ENCODE measurements at regions not wholly inside any gene's neighbourhood (a gene's known extent, or its start where the extent isn't known, plus 50 kb on each side); places are given as distances from the start of the nearest gene placed in this dataset.
"Not testable (repeated sequence)": the region's sequence is repeated elsewhere in the genome, so short reads cannot be mapped to it uniquely, and the experiment has no call there.

DNA sequence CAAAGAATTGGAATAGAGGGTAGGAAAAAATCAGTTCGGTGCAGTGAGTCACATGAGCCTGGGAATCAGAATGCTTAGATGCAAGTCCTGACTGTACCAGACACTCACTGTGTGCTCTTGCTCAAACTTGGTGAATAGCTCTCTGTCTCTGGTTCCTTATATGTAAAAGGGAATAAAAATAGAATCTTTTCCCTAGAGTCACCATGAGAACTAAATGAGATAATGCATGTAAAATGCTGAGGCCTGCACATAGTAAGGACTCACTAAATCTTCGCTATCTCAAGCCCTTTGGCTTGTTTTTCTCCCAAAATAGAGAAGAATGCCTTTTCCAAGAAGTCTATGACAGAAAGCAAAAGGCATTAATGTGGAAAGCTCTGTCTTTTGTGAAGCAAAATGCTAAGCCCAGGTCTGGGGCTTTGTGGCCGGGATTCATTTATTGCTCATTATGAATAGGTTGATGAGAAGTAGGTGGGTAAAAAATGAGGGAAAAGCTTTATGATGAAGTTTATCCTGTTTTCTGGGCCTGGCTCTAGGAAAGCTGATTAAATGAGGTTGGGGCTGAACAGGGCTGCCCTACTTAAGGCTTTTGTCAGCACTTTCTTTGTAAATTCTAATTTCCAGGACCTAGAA is 483.3 kb downstream of the DMAC1 start:
- Histone ChIP-seq H3K4me3 (ENCODE audit: low read depth in 1 of 2, low read length in 2 of 2) (no peak overlapping the region), H3K4me1 (ENCODE audit: control insufficient read depth in 2 of 2, insufficient read depth in 2 of 2, low read length in 1 of 2) (no peaks in the 10 kb centered on the region), H3K27ac (ENCODE audit: low read depth in 2 of 2, low read length in 1 of 2) (no peak overlapping the region), H3K9me3 (ENCODE audit: control insufficient read depth in 2 of 2, insufficient read depth in 1 of 2, low read depth in 1 of 2, low read length in 1 of 2) (peaks cover 2 to 5% of the 10 kb centered on the region in 2 donors), H3K36me3 (ENCODE audit: control insufficient read depth in 2 of 2, insufficient read depth in 2 of 2, low read length in 1 of 2) (no peaks in the 10 kb centered on the region), H3K27me3 (ENCODE audit: control insufficient read depth in 1 of 2, insufficient read depth in 2 of 2, low read length in 2 of 2) (no peaks in the 10 kb centered on the region)
- WGBS, 2 donors = 74 to 85% methylated on average over 3 of the region's 3 CpGs

DNA sequence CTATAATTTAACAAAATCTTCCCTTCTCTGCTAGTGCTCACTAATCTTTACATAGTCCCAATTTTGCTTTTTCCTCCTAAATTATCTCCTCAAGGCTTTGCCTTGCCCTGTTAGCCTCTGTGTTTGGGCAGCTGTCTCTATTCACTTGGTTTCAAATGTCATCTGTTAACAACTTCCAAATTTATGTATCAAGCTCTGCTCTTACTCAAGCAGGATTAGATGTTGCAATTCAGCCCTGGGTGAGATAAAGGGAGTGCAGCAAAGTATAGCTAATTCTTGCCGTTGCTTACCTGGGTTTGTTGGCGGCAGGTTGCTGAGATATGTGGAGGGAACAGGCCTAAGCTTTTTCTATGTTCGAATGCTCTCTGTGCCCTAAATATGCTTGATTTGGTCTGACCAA is 483.8 kb downstream of the DMAC1 start:
- H3K27me3 ChIP-seq (ENCODE audit: control insufficient read depth in 1 of 2, insufficient read depth in 2 of 2, low read length in 2 of 2) = no peaks in the 10 kb centered on the region
- H3K9me3 ChIP-seq (ENCODE audit: control insufficient read depth in 2 of 2, insufficient read depth in 1 of 2, low read depth in 1 of 2, low read length in 1 of 2) = peaks cover 2 to 5% of the 10 kb centered on the region in 2 donors
- no peaks in the 10 kb centered on the region for H3K4me1 ChIP-seq (ENCODE audit: control insufficient read depth in 2 of 2, insufficient read depth in 2 of 2, low read length in 1 of 2)
- WGBS, 2 donors = 69 to 77% methylated on average over 3 of the region's 3 CpGs
- no peak overlapping the region for H3K4me3 ChIP-seq (ENCODE audit: low read depth in 1 of 2, low read length in 2 of 2)
- H3K36me3 ChIP-seq (ENCODE audit: control insufficient read depth in 2 of 2, insufficient read depth in 2 of 2, low read length in 1 of 2) = no peaks in the 10 kb centered on the region
- H3K27ac ChIP-seq (ENCODE audit: low read depth in 2 of 2, low read length in 1 of 2) = no peak overlapping the region

DNA sequence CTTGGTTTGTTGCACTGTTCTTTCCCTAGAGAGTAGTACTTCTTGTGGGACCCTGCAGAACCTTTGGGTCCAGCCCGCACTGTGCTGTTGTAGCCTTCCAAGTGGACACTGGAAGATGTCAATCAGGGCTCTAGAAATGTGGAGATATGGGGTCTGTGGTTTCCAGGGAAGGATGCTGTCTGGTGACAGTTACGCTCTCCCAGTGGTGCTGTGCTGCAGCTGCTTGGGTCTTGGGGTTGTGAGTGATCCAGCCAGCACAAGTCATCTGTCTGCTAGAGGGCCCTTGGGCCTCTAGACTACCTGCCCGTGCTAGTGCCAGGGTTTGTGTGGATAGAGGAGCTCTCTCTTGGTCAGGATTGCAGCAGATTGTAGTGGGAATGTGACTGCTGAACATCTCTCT is 484.5 kb downstream of the DMAC1 start:
- 76 to 86% methylated on average over 3 of the region's 3 CpGs for WGBS, 2 donors

DNA sequence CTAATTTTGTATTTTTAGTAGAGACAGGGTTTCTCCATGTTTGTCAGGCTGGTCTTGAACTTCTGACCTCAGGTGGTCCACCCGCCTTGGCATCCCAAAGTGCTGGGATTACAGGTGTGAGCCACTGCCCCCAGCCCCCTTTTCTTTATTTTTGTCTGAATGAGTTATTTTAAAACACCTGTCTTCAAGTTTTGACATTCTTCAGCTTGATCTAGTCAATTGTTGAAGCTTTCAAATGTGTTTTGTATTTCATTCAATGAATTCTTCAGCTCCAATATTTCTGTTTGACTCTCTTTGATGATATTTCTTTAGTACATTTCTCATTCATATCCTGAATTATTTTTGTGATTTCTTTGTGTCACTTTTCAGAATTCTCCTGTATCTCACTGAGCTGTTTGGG is 486.2 kb downstream of the DMAC1 start:
- Histone ChIP-seq H3K36me3 (ENCODE audit: control insufficient read depth in 2 of 2, insufficient read depth in 2 of 2, low read length in 1 of 2) (no peaks in the 10 kb centered on the region), H3K27ac (ENCODE audit: low read depth in 2 of 2, low read length in 1 of 2) (no peak overlapping the region), H3K27me3 (ENCODE audit: control insufficient read depth in 1 of 2, insufficient read depth in 2 of 2, low read length in 2 of 2) (no peaks in the 10 kb centered on the region), H3K4me3 (ENCODE audit: low read depth in 1 of 2, low read length in 2 of 2) (no peak overlapping the region), H3K9me3 (ENCODE audit: control insufficient read depth in 2 of 2, insufficient read depth in 1 of 2, low read depth in 1 of 2, low read length in 1 of 2) (peaks cover 2 to 5% of the 10 kb centered on the region in 2 donors), H3K4me1 (ENCODE audit: control insufficient read depth in 2 of 2, insufficient read depth in 2 of 2, low read length in 1 of 2) (no peaks in the 10 kb centered on the region)
- WGBS, 2 donors = 84 to 94% methylated on average over 1 of the region's 1 CpG

More for the DNA sequence above, 484.5 kb downstream of the DMAC1 start:
- Histone ChIP-seq H3K27ac (ENCODE audit: low read depth in 2 of 2, low read length in 1 of 2) (no peak overlapping the region), H3K4me3 (ENCODE audit: low read depth in 1 of 2, low read length in 2 of 2) (no peak overlapping the region), H3K36me3 (ENCODE audit: control insufficient read depth in 2 of 2, insufficient read depth in 2 of 2, low read length in 1 of 2) (no peaks in the 10 kb centered on the region), H3K27me3 (ENCODE audit: control insufficient read depth in 1 of 2, insufficient read depth in 2 of 2, low read length in 2 of 2) (no peaks in the 10 kb centered on the region), H3K9me3 (ENCODE audit: control insufficient read depth in 2 of 2, insufficient read depth in 1 of 2, low read depth in 1 of 2, low read length in 1 of 2) (peaks cover 2 to 5% of the 10 kb centered on the region in 2 donors), H3K4me1 (ENCODE audit: control insufficient read depth in 2 of 2, insufficient read depth in 2 of 2, low read length in 1 of 2) (no peaks in the 10 kb centered on the region)

GRCh38 chr9:7309051-7309450 is 490.5 kb downstream of the DMAC1 start:
- 83 to 87% methylated on average over 7 of the region's 7 CpGs for WGBS, 2 donors
- H3K4me3 ChIP-seq (ENCODE audit: low read depth in 1 of 2, low read length in 2 of 2); H3K9me3 ChIP-seq (ENCODE audit: control insufficient read depth in 2 of 2, insufficient read depth in 1 of 2, low read depth in 1 of 2, low read length in 1 of 2); H3K27me3 ChIP-seq (ENCODE audit: control insufficient read depth in 1 of 2, insufficient read depth in 2 of 2, low read length in 2 of 2); H3K36me3 ChIP-seq (ENCODE audit: control insufficient read depth in 2 of 2, insufficient read depth in 2 of 2, low read length in 1 of 2); H3K4me1 ChIP-seq (ENCODE audit: control insufficient read depth in 2 of 2, insufficient read depth in 2 of 2, low read length in 1 of 2); H3K27ac ChIP-seq (ENCODE audit: low read depth in 2 of 2, low read length in 1 of 2): not testable (repeated sequence)

DNA sequence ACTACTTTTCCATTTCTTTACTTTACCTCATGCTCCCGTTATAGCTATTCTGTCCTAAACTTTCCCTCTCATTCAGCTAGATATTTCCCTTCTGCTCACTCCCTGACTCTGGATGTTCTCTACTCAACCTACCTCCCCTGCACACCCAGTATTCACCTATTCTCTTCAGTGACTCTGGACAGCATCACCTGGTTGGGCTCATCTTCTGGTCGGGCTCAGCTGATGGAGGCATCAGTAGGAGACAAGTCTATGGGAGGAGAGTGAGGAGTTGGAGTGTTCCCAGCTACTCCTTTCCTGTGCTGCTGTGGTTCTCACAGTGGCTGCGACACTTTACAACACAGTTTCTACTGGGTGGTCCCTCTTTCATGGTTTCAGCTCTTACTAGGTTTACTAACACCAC is 493.9 kb downstream of the DMAC1 start:
- 84 to 87% methylated on average over 3 of the region's 3 CpGs for WGBS, 2 donors
- no peak overlapping the region for H3K4me3 ChIP-seq (ENCODE audit: low read depth in 1 of 2, low read length in 2 of 2)
- H3K9me3 ChIP-seq (ENCODE audit: control insufficient read depth in 2 of 2, insufficient read depth in 1 of 2, low read depth in 1 of 2, low read length in 1 of 2) = no peaks in the 10 kb centered on the region
- H3K36me3 ChIP-seq (ENCODE audit: control insufficient read depth in 2 of 2, insufficient read depth in 2 of 2, low read length in 1 of 2) = no peaks in the 10 kb centered on the region
- H3K4me1 ChIP-seq (ENCODE audit: control insufficient read depth in 2 of 2, insufficient read depth in 2 of 2, low read length in 1 of 2) = no peaks in the 10 kb centered on the region
- H3K27ac ChIP-seq (ENCODE audit: low read depth in 2 of 2, low read length in 1 of 2) = no peak overlapping the region
- H3K27me3 ChIP-seq (ENCODE audit: control insufficient read depth in 1 of 2, insufficient read depth in 2 of 2, low read length in 2 of 2) = no peaks in the 10 kb centered on the region

- Histone ChIP-seq H3K27me3 (ENCODE audit: control insufficient read depth in 1 of 2, insufficient read depth in 2 of 2, low read length in 2 of 2) (no peaks in the 10 kb centered on the region), H3K36me3 (ENCODE audit: control insufficient read depth in 2 of 2, insufficient read depth in 2 of 2, low read length in 1 of 2) (no peaks in the 10 kb centered on the region), H3K27ac (ENCODE audit: low read depth in 2 of 2, low read length in 1 of 2) (no peak overlapping the region), H3K4me3 (ENCODE audit: low read depth in 1 of 2, low read length in 2 of 2) (no peak overlapping the region), H3K9me3 (ENCODE audit: control insufficient read depth in 2 of 2, insufficient read depth in 1 of 2, low read depth in 1 of 2, low read length in 1 of 2) (peaks cover 0 to 2% of the 10 kb centered on the region in 2 donors), H3K4me1 (ENCODE audit: control insufficient read depth in 2 of 2, insufficient read depth in 2 of 2, low read length in 1 of 2) (no peaks in the 10 kb centered on the region)
- WGBS, 2 donors = 58 to 62% methylated on average over 5 of the region's 5 CpGs
These were observed 495.0 kb downstream of the DMAC1 start for GRCh38 chr9:7304627-7304995.

DNA sequence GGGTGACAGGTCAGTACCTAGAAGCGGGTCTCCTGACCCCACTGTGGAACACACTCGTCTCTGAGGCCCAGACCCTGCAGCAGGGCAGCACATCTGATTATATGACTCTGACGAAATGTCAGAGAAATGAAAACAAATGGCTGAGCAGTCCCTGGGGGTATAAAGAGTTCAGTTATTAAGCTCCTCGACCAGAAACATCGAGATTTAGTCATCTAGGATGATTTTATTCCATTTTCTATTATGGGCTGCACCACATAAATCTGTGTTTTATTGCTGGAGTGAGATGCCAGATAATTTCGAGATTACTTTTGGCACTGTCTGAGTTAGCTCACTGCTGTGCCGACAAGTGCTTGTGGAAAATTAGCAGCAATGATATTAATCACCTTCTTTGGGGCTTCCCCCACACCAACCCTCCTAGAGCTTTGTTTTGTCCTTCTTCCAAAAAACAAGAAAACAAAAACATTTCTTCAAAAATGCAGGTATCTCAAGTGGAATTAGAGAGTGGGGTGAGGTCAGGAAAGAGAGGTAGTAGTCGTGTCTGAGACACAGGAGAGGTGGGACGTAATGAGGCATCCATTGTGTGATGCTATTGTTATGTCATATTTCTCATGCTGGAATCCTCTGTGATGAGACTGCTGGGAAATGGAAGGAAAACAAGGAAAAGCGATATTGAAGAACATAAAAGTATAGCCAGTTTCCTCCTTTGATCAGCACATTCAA is 495.5 kb downstream of the DMAC1 start:
- WGBS, 2 donors = 57 to 64% methylated on average over 10 of the region's 10 CpGs

DNA sequence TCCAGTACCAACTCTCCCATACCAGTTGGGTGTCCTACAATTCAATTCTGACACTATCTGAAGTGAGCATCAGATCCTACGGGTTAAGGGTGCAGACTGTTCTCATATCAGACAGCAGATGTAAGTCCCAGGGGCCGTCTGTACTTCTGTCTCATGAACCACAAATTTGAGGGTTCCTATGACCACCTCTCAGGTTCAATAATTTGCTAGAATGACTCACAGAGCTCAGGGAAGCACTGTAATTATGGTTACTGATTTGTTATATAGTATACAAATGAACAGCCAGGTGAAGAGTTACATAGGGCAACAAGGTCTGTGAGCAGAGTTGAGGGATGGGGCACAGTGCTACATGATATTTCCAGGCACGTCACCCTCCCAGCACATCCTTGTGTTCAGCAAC is 499.1 kb downstream of the DMAC1 start:
- Histone ChIP-seq H3K27me3 (ENCODE audit: control insufficient read depth in 1 of 2, insufficient read depth in 2 of 2, low read length in 2 of 2) (no peaks in the 10 kb centered on the region), H3K9me3 (ENCODE audit: control insufficient read depth in 2 of 2, insufficient read depth in 1 of 2, low read depth in 1 of 2, low read length in 1 of 2) (peaks cover 0 to 2% of the 10 kb centered on the region in 2 donors), H3K4me1 (ENCODE audit: control insufficient read depth in 2 of 2, insufficient read depth in 2 of 2, low read length in 1 of 2) (no peaks in the 10 kb centered on the region), H3K4me3 (ENCODE audit: low read depth in 1 of 2, low read length in 2 of 2) (no peak overlapping the region), H3K36me3 (ENCODE audit: control insufficient read depth in 2 of 2, insufficient read depth in 2 of 2, low read length in 1 of 2) (no peaks in the 10 kb centered on the region), H3K27ac (ENCODE audit: low read depth in 2 of 2, low read length in 1 of 2) (no peak overlapping the region)
- 78 to 82% methylated on average over 3 of the region's 3 CpGs for WGBS, 2 donors

More for the DNA sequence above, 495.5 kb downstream of the DMAC1 start:
- H3K27ac ChIP-seq (ENCODE audit: low read depth in 2 of 2, low read length in 1 of 2) = no peak overlapping the region
- peaks cover 0 to 2% of the 10 kb centered on the region in 2 donors for H3K9me3 ChIP-seq (ENCODE audit: control insufficient read depth in 2 of 2, insufficient read depth in 1 of 2, low read depth in 1 of 2, low read length in 1 of 2)
- no peaks in the 10 kb centered on the region for H3K36me3 ChIP-seq (ENCODE audit: control insufficient read depth in 2 of 2, insufficient read depth in 2 of 2, low read length in 1 of 2)
- H3K4me3 ChIP-seq (ENCODE audit: low read depth in 1 of 2, low read length in 2 of 2) = no peak overlapping the region
- H3K4me1 ChIP-seq (ENCODE audit: control insufficient read depth in 2 of 2, insufficient read depth in 2 of 2, low read length in 1 of 2) = no peaks in the 10 kb centered on the region
- no peaks in the 10 kb centered on the region for H3K27me3 ChIP-seq (ENCODE audit: control insufficient read depth in 1 of 2, insufficient read depth in 2 of 2, low read length in 2 of 2)

DNA sequence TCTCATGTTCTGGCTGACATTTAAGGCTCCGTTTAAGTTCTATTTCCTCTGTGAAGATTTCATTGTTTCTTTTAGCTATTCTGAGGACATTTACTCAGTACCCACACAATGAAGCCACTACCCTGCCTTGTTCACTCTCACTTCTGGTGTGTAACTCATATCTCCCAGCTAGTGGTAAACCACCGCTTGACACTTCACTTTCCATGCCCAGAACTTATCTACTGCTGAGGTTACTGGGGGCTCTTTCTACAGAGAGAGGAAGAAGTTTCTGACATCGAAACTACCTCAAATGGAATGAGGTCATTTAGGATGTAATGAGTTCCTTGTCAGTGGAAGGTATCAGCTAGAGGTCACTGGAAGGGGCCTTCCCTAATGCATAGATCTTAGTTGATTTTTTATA is 501.5 kb downstream of the DMAC1 start:
- Histone ChIP-seq H3K36me3 (ENCODE audit: control insufficient read depth in 2 of 2, insufficient read depth in 2 of 2, low read length in 1 of 2) (no peaks in the 10 kb centered on the region), H3K4me1 (ENCODE audit: control insufficient read depth in 2 of 2, insufficient read depth in 2 of 2, low read length in 1 of 2) (no peaks in the 10 kb centered on the region), H3K27me3 (ENCODE audit: control insufficient read depth in 1 of 2, insufficient read depth in 2 of 2, low read length in 2 of 2) (no peaks in the 10 kb centered on the region), H3K4me3 (ENCODE audit: low read depth in 1 of 2, low read length in 2 of 2) (no peak overlapping the region), H3K9me3 (ENCODE audit: control insufficient read depth in 2 of 2, insufficient read depth in 1 of 2, low read depth in 1 of 2, low read length in 1 of 2) (peaks cover 0 to 2% of the 10 kb centered on the region in 2 donors), H3K27ac (ENCODE audit: low read depth in 2 of 2, low read length in 1 of 2) (no peak overlapping the region)
- 60 to 64% methylated on average over 3 of the region's 3 CpGs for WGBS, 2 donors
